GM23338 (cell line): ENCODE measurements at regions not wholly inside any gene's neighbourhood (a gene's known extent, or its start where the extent isn't known, plus 50 kb on each side); places are given as distances from the start of the nearest gene placed in this dataset.

Experiments used
- ATAC-seq: fragments of 200-7000 bp; cut with Tn5 transposase; 3 replicates; pipeline ENCODE4 v1.9.1; 2020
- DNase-seq: peaks from one replicate; pipeline ENCODE4 v3.0.0-alpha.2; 2015; ENCODE audit warnings: low spot score
- H2AFZ ChIP-seq: fragments of 200-600 bp; sonication (generic); 2 replicates; pipeline ENCODE4 v1.8.0; 2016; ENCODE audit warnings: antibody characterized with exemption, mild to moderate bottlenecking, moderate library complexity
- H3F3A ChIP-seq: fragments of 200-600 bp; sonication (generic); replicated peaks from 2 replicates; pipeline ENCODE4 v1.8.0; 2017; ENCODE audit warnings: antibody characterized with exemption, mixed run types, low read depth
- H3K27ac ChIP-seq: fragments of 200-600 bp; sonication (generic); 2 replicates; pipeline ENCODE4 v1.6.1; 2016; ENCODE audit warnings: low read depth
- H3K27me3 ChIP-seq: fragments of 200-600 bp; sonication (generic); 2 replicates; pipeline ENCODE4 v1.8.0; 2016; ENCODE audit warnings: mild to moderate bottlenecking, mixed run types, moderate library complexity; ENCODE audit not compliant: insufficient read depth
- H3K36me3 ChIP-seq: fragments of 200-600 bp; sonication (generic); 2 replicates; pipeline ENCODE4 v1.8.0; 2016; ENCODE audit warnings: mild to moderate bottlenecking; ENCODE audit not compliant: insufficient read depth
- H3K4me1 ChIP-seq: fragments of 200-600 bp; sonication (generic); 2 replicates; pipeline ENCODE4 v1.8.0; 2016; ENCODE audit warnings: mild to moderate bottlenecking, moderate library complexity; ENCODE audit not compliant: insufficient read depth
- H3K4me2 ChIP-seq: fragments of 200-600 bp; sonication (generic); 2 replicates; pipeline ENCODE4 v1.7.1; 2017; ENCODE audit warnings: mixed run types
- H3K4me3 ChIP-seq: fragments of 200-600 bp; sonication (generic); 2 replicates; pipeline ENCODE4 v1.6.1; 2016; ENCODE audit warnings: mixed run types
- H3K79me2 ChIP-seq: fragments of 200-600 bp; sonication (generic); replicated peaks from 2 replicates; pipeline ENCODE4 v1.8.0; 2017; ENCODE audit warnings: mild to moderate bottlenecking; ENCODE audit not compliant: insufficient read depth
- H3K9me2 ChIP-seq: fragments of 200-600 bp; sonication (generic); 2 replicates; pipeline ENCODE4 v1.8.0; 2017; ENCODE audit not compliant: insufficient read depth
- H4K20me1 ChIP-seq: fragments of 200-600 bp; sonication (generic); replicated peaks from 2 replicates; pipeline ENCODE4 v1.8.0; 2017; ENCODE audit warnings: mild to moderate bottlenecking; ENCODE audit not compliant: insufficient read depth
- H3K27ac Mint-ChIP-seq: 2 replicates; pipeline ENCODE4 v1.8.0; 2020; ENCODE audit warnings: inconsistent platforms, mild to moderate bottlenecking, moderate library complexity, mixed read lengths
- H3K27me3 Mint-ChIP-seq: 3 replicates; pipeline ENCODE4 v1.8.0; 2022; ENCODE audit warnings: low read depth, mild to moderate bottlenecking, moderate library complexity, mixed read lengths, inconsistent platforms; ENCODE audit not compliant: insufficient read depth, poor library complexity
- H3K36me3 Mint-ChIP-seq: 3 replicates; pipeline ENCODE4 v1.8.0; 2021; ENCODE audit warnings: low read depth, mild to moderate bottlenecking, inconsistent platforms, moderate library complexity, mixed read lengths
- H3K4me1 Mint-ChIP-seq: 3 replicates; pipeline ENCODE4 v1.8.0; 2020; ENCODE audit warnings: mild to moderate bottlenecking, inconsistent platforms, mixed read lengths
- H3K4me3 Mint-ChIP-seq: 3 replicates; pipeline ENCODE4 v1.8.0; 2021; ENCODE audit warnings: moderate library complexity, mild to moderate bottlenecking, inconsistent platforms, mixed read lengths
- H3K9me3 Mint-ChIP-seq: 3 replicates; pipeline ENCODE4 v1.8.0; 2020; ENCODE audit warnings: moderate library complexity, mild to moderate bottlenecking, inconsistent platforms, mixed read lengths
- CTCF ChIP-seq, 2 experiments: fragments of 200-600 bp in 1 of 2; sonication (generic) in 1 of 2; conservative IDR thresholded peaks; 2 replicates each; pipeline versions ENCODE4 v1.5.1 to v1.6.1; 2016 to 2017; ENCODE audit warnings: antibody characterized with exemption in 2 of 2, low read depth in 2 of 2, mild to moderate bottlenecking in 2 of 2, moderate library complexity in 1 of 2
- EZH2 ChIP-seq: fragments of 200-600 bp; sonication (generic); IDR thresholded peaks from one replicate; pipeline ENCODE4 v1.8.0; 2017; ENCODE audit warnings: antibody characterized with exemption, mild to moderate bottlenecking, low read depth; ENCODE audit not compliant: unreplicated experiment
- EZH2phosphoT487 ChIP-seq: fragments of 200-600 bp; sonication (generic); IDR thresholded peaks from one replicate; pipeline ENCODE4 v1.8.1; 2018; ENCODE audit warnings: antibody characterized with exemption; ENCODE audit not compliant: unreplicated experiment
- NANOG ChIP-seq: IDR thresholded peaks from 2 replicates; pipeline ENCODE4 v1.6.1; 2016; ENCODE audit warnings: antibody characterized with exemption, borderline replicate concordance
- STAT1 ChIP-seq: IDR thresholded peaks from one replicate; pipeline ENCODE4 v1.6.1; 2016; ENCODE audit warnings: antibody characterized with exemption; ENCODE audit not compliant: unreplicated experiment
- ZNF114 ChIP-seq: fragments of 250-450 bp; sonication (Bioruptor Pico); IDR thresholded peaks from 2 replicates; pipeline ENCODE4 v1.5.0; 2020; ENCODE audit warnings: mild to moderate bottlenecking, moderate library complexity
- ZNF462 ChIP-seq: fragments of 250-450 bp; sonication (Bioruptor Pico); IDR thresholded peaks from 2 replicates; pipeline ENCODE4 v1.5.0; 2020; ENCODE audit warnings: mild to moderate bottlenecking, moderate library complexity

GRCh38 chr3:152211655-152212054 is 57.1 kb upstream of the MBNL1 start (continued):
- TF ChIP-seq ZNF462 (CRISPR knock-in tag) (no peak), EZH2 (no peak), ZNF114 (no peak)

GRCh38 chr3:152213203-152213602 is 55.5 kb upstream of the MBNL1 start:
- Histone ChIP-seq H3K4me3 (no peak overlapping the region), H3K27ac (no peak overlapping the region), H3K27me3 (no peaks in the 10 kb centered on the region), H3K36me3 (no peaks in the 10 kb centered on the region), H4K20me1 (no peaks in the 10 kb centered on the region), H3K4me2 (no peak overlapping the region), H3K9me2 (no peaks in the 10 kb centered on the region), H3K79me2 (no peaks in the 10 kb centered on the region), H3K4me1 (no peaks in the 10 kb centered on the region), H2AFZ (peak overlapping the region; percentile 81; the same call in 1 of the 2 replicates), H3F3A (no peaks in the 10 kb centered on the region)
- H3K36me3 Mint-ChIP-seq = peaks cover 4% of the 10 kb centered on the region
- DNase-seq (no peak), ATAC-seq (0 out of 3 replicates have a peak, but pooled peaks have one; percentile 34)
- H3K4me3 Mint-ChIP-seq = no peak overlapping the region
- H3K27ac Mint-ChIP-seq = peak overlapping the region; percentile 10
- peaks cover 4% of the 10 kb centered on the region; the same call in 2 of the 3 replicates for H3K9me3 Mint-ChIP-seq
- H3K4me1 Mint-ChIP-seq = peaks cover 8% of the 10 kb centered on the region
- TF ChIP-seq STAT1 = no peak
- no peak for TF ChIP-seq ZNF462 (CRISPR knock-in tag)
- TF ChIP-seq EZH2 = no peak
- no peak for TF ChIP-seq EZH2phosphoT487
- no peak for TF ChIP-seq CTCF (conservative IDR thresholded peaks at IDR 0.05; ENCODE audit: low read depth in 2 of 2)
- no peak for TF ChIP-seq NANOG
- peaks cover 2% of the 10 kb centered on the region for H3K27me3 Mint-ChIP-seq
